Sigmoid colon (tissue), 4 donors: ENCODE measurements at regions not wholly inside any gene's neighbourhood (a gene's known extent, or its start where the extent isn't known, plus 50 kb on each side); places are given as distances from the start of the nearest gene placed in this dataset.

Source experiments
- CTCF ChIP-seq, 4 experiments: fragments of 450-650 bp in 3 of 4; fragments of 200-600 bp in 1 of 4; IDR thresholded peaks; one replicate each; pipeline ENCODE4 v1.5.1; 2016 to 2019; ENCODE audit warnings: antibody characterized with exemption in 4 of 4, mild to moderate bottlenecking in 3 of 4, moderate library complexity in 2 of 4
- EP300 ChIP-seq, 4 donors: sonication (generic); formaldehyde crosslinking; IDR thresholded peaks; one replicate each; pipeline ENCODE4 v1.6.1; 2017; ENCODE audit warnings: antibody characterized with exemption in 4 of 4
- POLR2A ChIP-seq, 2 donors: fragments of 450-650 bp; IDR thresholded peaks; one replicate each; pipeline ENCODE4 v1.6.1; 2016; ENCODE audit warnings: antibody characterized with exemption in 2 of 2, mild to moderate bottlenecking in 2 of 2, moderate library complexity in 2 of 2
- POLR2AphosphoS5 ChIP-seq, 4 donors: sonication (generic); formaldehyde crosslinking; IDR thresholded peaks; one replicate each; pipeline ENCODE4 v1.6.1; 2017; ENCODE audit warnings: antibody characterized with exemption in 4 of 4

- TF ChIP-seq POLR2A (IDR thresholded peaks at IDR 0.05) (no peak), EP300 (IDR thresholded peaks at IDR 0.05) (no peak), POLR2AphosphoS5 (IDR thresholded peaks at IDR 0.05) (no peak), CTCF (IDR thresholded peaks at IDR 0.05) (no peak)
Measured at GRCh38 chr5:92616085-92616484, 964.9 kb downstream of the NR2F1-AS1 start.
